ENCODE measurements at regions not wholly inside any gene's neighbourhood (a gene's known extent, or its start where the extent isn't known, plus 50 kb on each side); places are given as distances from the start of the nearest gene placed in this dataset.

- H3K79me2 ChIP-seq (ENCODE audit: control insufficient read depth, insufficient read depth, low read length): no peaks in the 10 kb centered on the region
- H3K9me1 ChIP-seq (replicated peaks; ENCODE audit: control insufficient read depth, extremely low read depth, insufficient read depth, low read length): no peaks in the 10 kb centered on the region
- TF ChIP-seq CTCF (IDR thresholded peaks at IDR 0.05; ENCODE audit: extremely low read depth in 1 of 2, insufficient read depth in 1 of 2, low read depth in 1 of 2, low read length in 2 of 2) (no peak), EZH2 (IDR thresholded peaks at IDR 0.05; ENCODE audit: borderline replicate concordance, low read depth, low read length, severe bottlenecking) (no peak), GATA2 (IDR thresholded peaks at IDR 0.05; ENCODE audit: insufficient read depth, insufficient read length, low read depth, low read length) (no peak), POLR2AphosphoS5 (IDR thresholded peaks at IDR 0.05; ENCODE audit: insufficient read depth, low read depth, low read length) (no peak), MYC (IDR thresholded peaks at IDR 0.05; ENCODE audit: low read depth, low read length) (no peak), MAX (IDR thresholded peaks at IDR 0.05; ENCODE audit: insufficient read depth, insufficient read length) (no peak), FOS (IDR thresholded peaks at IDR 0.05; ENCODE audit: borderline replicate concordance, insufficient read depth, low read length) (no peak), POLR2A (IDR thresholded peaks at IDR 0.05; ENCODE audit: low read depth, low read length) (no peak), JUN (IDR thresholded peaks at IDR 0.05; ENCODE audit: borderline replicate concordance, insufficient read depth, insufficient read length, low read depth) (no peak)
- POLR2A ChIA-PET: no interaction called here
- H3K9me3 ChIP-seq (replicated peaks; ENCODE audit: control insufficient read depth, insufficient read depth, low read length): peaks cover 3% of the 10 kb centered on the region
- peaks cover 20% of the 10 kb centered on the region for H3K4me1 ChIP-seq (ENCODE audit: control insufficient read depth, extremely low read depth, insufficient read depth, low read length)
- no peak for FAIRE-seq
- no peak overlapping the region for H3K4me2 ChIP-seq (ENCODE audit: insufficient read depth, low read length)
- H3K27ac ChIP-seq (ENCODE audit: insufficient read depth, low read depth, low read length): no peak overlapping the region
- dilution Hi-C loops (cut with MboI; ENCODE audit: extremely low pct_ligation_motif_present, low sequenced_read_pairs) (no loop called here), intact Hi-C loops (cut with micrococcal nuclease) (no loop called here)
- no peaks in the 10 kb centered on the region for H3K36me3 ChIP-seq (ENCODE audit: control insufficient read depth in 2 of 2, extremely low read depth in 1 of 2, insufficient read depth in 2 of 2, low read length in 2 of 2)
- no peak overlapping the region for H3K4me3 ChIP-seq (replicated peaks in 1 of 3; ENCODE audit: insufficient read depth in 1 of 3, low read depth in 1 of 3, low read length in 3 of 3)
- DNase-seq (ENCODE audit: low read depth, low spot score): no peak
- H2AFZ ChIP-seq (ENCODE audit: low read depth, low read length): no peak overlapping the region
- no peaks in the 10 kb centered on the region for H3K27me3 ChIP-seq (ENCODE audit: control insufficient read depth in 2 of 2, insufficient read depth in 2 of 2, low read length in 2 of 2)
- no TSS peak for BruUV-seq (replicated peaks)
- H4K20me1 ChIP-seq (replicated peaks; ENCODE audit: control insufficient read depth, extremely low read depth, insufficient read depth, low read length): no peaks in the 10 kb centered on the region
- CTCF ChIA-PET: interaction anchor here (1.2 kb wide), 1 partner anchor 10 kb away, joined by 4 read pairs; no protein-coding TSS in a partner anchor
- H3K9ac ChIP-seq (replicated peaks; ENCODE audit: extremely low read depth, insufficient read depth, low read length): no peak overlapping the region
Measured at GRCh38 chr11:103594283-103594682, 442.2 kb upstream of the DDI1 start.
